ENCODE measurements at regions not wholly inside any gene's neighbourhood (a gene's known extent, or its start where the extent isn't known, plus 50 kb on each side); places are given as distances from the start of the nearest gene placed in this dataset.

DNA sequence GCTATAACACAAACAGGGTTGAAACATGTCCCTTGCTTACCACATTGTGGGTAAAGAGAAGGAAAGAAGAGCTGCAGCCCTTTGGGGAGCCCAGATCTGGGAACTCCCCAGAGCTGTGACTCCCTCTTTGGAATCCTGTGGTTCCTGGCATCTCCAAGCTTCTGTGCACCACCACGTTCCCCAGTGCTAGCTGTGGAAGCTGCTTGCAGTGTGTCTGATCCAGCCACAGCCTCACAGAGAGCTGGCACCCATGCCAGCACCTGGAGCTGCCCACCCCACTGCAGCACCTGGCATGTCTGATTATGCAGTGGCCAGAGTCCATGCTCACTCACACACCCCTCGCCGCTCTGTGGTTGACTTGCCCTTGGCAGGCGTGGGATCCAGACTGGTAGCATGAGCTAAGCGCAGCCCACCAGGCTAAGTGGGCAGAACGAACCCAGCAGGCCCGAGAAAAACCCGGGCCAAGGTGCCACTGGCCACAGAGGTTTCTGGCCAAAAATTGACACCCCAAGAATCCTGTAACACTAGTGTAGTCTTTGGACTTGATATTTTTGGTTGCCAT lies 252.6 kb upstream of the KCNJ16 start:
- no peak for TF ChIP-seq POLR2A (IDR thresholded peaks at IDR 0.05)
- TF ChIP-seq, protein P1, sequence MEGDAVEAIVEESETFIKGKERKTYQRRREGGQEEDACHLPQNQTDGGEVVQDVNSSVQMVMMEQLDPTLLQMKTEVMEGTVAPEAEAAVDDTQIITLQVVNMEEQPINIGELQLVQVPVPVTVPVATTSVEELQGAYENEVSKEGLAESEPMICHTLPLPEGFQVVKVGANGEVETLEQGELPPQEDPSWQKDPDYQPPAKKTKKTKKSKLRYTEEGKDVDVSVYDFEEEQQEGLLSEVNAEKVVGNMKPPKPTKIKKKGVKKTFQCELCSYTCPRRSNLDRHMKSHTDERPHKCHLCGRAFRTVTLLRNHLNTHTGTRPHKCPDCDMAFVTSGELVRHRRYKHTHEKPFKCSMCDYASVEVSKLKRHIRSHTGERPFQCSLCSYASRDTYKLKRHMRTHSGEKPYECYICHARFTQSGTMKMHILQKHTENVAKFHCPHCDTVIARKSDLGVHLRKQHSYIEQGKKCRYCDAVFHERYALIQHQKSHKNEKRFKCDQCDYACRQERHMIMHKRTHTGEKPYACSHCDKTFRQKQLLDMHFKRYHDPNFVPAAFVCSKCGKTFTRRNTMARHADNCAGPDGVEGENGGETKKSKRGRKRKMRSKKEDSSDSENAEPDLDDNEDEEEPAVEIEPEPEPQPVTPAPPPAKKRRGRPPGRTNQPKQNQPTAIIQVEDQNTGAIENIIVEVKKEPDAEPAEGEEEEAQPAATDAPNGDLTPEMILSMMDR (IDR thresholded peaks at IDR 0.05), result no peak

Measured in suprapubic skin (tissue), 3 donors.